ENCODE measurements at regions not wholly inside any gene's neighbourhood (a gene's known extent, or its start where the extent isn't known, plus 50 kb on each side); places are given as distances from the start of the nearest gene placed in this dataset.

GRCh38 chr1:5751833-5752745 is 240.1 kb downstream of the NPHP4 start:
- BruUV-seq (replicated peaks): no TSS peak
- no peak for DNase-seq
- TF ChIP-seq CTCF (IDR thresholded peaks at IDR 0.05; ENCODE audit: unreplicated experiment): no peak
- Mint-ChIP-seq H3K4me1 (ENCODE audit: low read depth, unreplicated experiment) (no peaks in the 10 kb centered on the region), H3K9me3 (ENCODE audit: low read depth, unreplicated experiment) (no peaks in the 10 kb centered on the region), H3K36me3 (ENCODE audit: insufficient read depth, unreplicated experiment) (no peaks in the 10 kb centered on the region), H3K27me3 (ENCODE audit: unreplicated experiment) (peaks cover 53% of the 10 kb centered on the region), H3K27ac (ENCODE audit: unreplicated experiment) (no peak overlapping the region), H3K4me3 (ENCODE audit: low read depth, unreplicated experiment) (no peak overlapping the region)
- intact Hi-C loops (cut with micrococcal nuclease; ENCODE audit: unreplicated experiment): no loop called here
- CTCF ChIA-PET: no interaction called here

DNA sequence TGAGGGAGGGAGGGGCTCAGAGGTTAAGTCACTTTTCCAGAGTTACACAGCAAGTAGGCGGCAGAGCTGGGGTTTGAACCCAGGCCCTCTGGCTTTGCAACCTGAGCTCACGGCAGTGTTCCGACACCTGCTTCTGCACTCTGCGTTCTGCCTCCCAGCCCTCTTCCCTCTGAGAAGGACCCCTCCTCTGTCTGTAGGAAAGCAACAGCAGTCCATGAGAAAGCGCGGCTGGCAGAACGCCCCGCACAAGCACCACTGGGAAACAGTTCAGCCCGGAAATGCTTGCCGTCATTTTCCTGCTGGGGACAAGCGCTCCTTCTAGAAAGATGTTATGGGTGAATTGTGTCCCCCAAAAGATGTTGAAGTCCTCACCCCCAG is 241.1 kb downstream of the NPHP4 start:
- no peaks in the 10 kb centered on the region for H3K4me1 Mint-ChIP-seq (ENCODE audit: low read depth, unreplicated experiment)
- intact Hi-C loops (cut with micrococcal nuclease; ENCODE audit: unreplicated experiment): no loop called here
- DNase-seq: no peak
- no peaks in the 10 kb centered on the region for H3K36me3 Mint-ChIP-seq (ENCODE audit: insufficient read depth, unreplicated experiment)
- CTCF ChIA-PET: interaction anchor here (0.6 kb wide), 1 partner anchor 312 kb away, joined by 4 read pairs; no protein-coding TSS in a partner anchor
- H3K27ac Mint-ChIP-seq (ENCODE audit: unreplicated experiment): no peak overlapping the region
- BruUV-seq (replicated peaks): no TSS peak
- no peak for TF ChIP-seq CTCF (IDR thresholded peaks at IDR 0.05; ENCODE audit: unreplicated experiment)
- no peaks in the 10 kb centered on the region for H3K9me3 Mint-ChIP-seq (ENCODE audit: low read depth, unreplicated experiment)
- peaks cover 44% of the 10 kb centered on the region for H3K27me3 Mint-ChIP-seq (ENCODE audit: unreplicated experiment)
- H3K4me3 Mint-ChIP-seq (ENCODE audit: low read depth, unreplicated experiment): no peak overlapping the region

- CTCF ChIA-PET: interaction anchor here (0.6 kb wide), 1 partner anchor 313 kb away, joined by 4 read pairs; no protein-coding TSS in a partner anchor
- peaks cover 41% of the 10 kb centered on the region for H3K27me3 Mint-ChIP-seq (ENCODE audit: unreplicated experiment)
- no peak for TF ChIP-seq CTCF (IDR thresholded peaks at IDR 0.05; ENCODE audit: unreplicated experiment)
- no peak overlapping the region for H3K27ac Mint-ChIP-seq (ENCODE audit: unreplicated experiment)
- no peaks in the 10 kb centered on the region for H3K4me1 Mint-ChIP-seq (ENCODE audit: low read depth, unreplicated experiment)
- H3K9me3 Mint-ChIP-seq (ENCODE audit: low read depth, unreplicated experiment): no peaks in the 10 kb centered on the region
- no peak for DNase-seq
- no peak overlapping the region for H3K4me3 Mint-ChIP-seq (ENCODE audit: low read depth, unreplicated experiment)
- intact Hi-C loops (cut with micrococcal nuclease; ENCODE audit: unreplicated experiment): no loop called here
- no TSS peak for BruUV-seq (replicated peaks)
- H3K36me3 Mint-ChIP-seq (ENCODE audit: insufficient read depth, unreplicated experiment): no peaks in the 10 kb centered on the region
These were observed 241.8 kb downstream of the NPHP4 start for GRCh38 chr1:5750186-5751162.
